Right forelimb (tissue), 1 donor: ENCODE measurements at regions not wholly inside any gene's neighbourhood (a gene's known extent, or its start where the extent isn't known, plus 50 kb on each side); places are given as distances from the start of the nearest gene placed in this dataset.
"Not testable (repeated sequence)": the region's sequence is repeated elsewhere in the genome, so short reads cannot be mapped to it uniquely, and the experiment has no call there.

Experiments
- DNase-seq: peaks from one replicate; pipeline ENCODE4 v3.0.0-alpha.2; 2018

DNA sequence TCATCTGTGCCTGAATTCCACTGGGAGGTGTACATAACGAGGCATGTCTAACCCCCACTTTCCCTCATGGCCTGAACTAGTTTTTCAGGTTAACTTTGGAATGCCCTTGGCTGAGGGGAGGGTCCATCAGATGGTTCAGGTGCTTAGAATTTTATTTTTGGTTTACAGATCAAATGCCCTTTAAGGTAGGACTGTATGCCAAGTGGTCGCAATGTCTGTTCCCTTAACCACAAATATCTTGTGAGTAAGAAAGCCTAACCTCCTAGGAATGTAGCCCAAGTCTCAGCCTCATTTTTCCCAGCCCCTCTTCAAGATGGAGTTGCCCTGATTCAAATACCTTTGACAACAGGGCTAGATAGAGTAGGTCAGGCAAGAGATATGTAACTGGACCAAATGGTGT lies 78.4 kb downstream of the RNASET2 start:
- DNase-seq, result no peak

DNA sequence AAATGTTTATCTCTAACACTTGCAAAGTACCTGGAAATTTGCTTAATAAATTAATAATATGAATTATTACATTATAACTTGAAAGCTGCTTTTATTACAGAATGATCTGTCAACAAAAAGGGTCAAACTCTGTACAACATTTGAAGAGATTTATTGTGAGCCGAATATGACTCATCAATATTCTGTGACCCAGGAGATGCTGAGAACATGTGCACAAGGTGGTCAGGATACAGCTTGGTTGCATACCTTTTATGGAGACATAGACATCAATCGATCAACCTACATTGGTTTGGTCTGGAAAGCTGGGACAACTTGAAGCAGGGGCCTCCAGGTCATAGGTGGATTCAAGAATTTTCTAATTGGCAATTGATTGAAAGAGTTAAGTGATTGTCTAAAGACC lies 79.0 kb downstream of the RNASET2 start:
- no peak for DNase-seq

DNA sequence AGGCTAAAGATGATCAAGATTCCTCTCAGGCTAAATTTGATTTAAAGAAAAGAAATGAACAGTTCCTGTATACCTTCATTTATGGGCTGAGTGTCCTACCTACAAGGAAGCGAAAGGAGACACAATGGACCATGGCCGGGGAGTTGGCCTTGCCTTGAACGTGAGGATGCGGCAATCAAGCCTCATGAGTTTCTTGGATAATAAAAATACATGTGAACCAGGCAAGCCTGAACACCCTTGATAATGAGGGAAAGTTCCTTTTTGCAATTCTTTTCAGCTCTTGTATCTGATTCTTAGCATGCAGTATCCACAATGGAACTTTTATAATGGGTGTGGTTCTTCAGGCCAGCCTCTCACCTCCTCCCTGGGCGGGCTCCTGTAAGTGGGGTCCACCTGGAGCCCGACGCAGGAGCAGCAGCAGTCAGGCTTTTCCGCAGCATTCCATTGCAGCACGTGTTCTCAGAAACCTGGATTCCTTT lies 83.8 kb downstream of the RNASET2 start:
- no peak for DNase-seq

DNA sequence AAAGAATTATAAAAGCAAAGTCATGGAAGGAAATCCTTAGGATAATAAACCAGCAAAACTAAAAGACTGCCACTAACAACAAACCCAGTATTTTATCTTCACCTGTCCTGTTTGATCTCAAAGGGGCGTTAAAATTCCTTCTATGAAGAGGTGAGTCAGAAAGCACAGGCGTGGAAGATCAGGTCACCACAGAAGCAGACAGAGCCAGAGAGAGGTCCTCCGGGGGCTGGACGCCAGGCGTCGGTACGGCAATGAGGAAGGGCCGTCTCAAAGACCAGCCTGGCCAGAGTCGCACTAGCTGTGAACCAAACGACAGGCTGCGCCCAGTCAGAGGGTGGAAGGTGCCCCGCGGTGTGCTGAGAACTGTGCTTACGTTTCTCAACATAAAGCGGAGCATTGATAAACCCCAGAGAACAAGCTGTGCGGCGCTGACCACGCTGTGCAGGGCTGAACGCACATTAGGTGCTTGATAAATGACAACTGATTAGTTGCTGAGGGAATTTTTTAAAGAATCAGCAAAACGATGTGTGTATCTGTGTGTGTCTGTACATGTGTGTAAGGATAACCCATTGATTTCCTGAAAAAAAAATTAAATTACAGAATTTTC lies 85.6 kb downstream of the RNASET2 start:
- DNase-seq, result no peak

DNA sequence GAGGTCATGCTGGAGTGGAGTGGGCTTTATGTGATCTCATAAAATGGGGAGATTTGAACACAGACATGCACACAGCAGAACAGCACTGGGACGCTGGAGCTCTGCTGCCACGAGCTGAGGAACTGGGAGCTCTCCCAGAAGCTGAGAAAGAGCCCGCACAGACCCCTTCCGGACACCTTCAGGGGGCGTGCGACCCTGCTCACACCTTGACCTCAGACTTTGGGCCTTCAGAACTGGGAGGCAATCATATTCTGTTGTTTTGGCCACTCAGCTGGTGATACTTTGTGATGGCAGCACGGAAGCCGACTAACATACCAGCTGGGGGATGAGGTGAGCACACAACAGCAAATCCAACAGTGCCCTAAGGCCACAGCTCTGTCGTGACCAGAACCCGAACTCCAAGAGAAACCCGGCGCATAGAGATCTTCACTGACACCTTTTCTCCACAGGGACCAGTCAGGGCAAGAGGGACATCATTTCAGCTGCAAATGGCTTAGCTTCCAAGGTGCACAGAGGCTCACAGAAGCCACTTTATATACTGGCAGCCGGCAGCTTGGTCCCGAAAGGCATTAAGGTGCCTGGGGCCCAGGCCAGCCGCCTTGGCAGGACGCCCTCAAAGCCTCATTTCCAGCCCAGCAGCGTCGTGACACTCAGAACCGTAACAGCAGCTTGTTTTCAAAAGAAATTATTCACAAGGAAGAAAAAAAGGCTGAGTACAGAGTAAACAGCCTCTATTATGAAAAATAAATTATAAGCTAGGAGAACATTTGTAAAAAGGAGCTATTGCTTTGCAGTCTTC lies 89.3 kb downstream of the RNASET2 start:
- no peak for DNase-seq

DNA sequence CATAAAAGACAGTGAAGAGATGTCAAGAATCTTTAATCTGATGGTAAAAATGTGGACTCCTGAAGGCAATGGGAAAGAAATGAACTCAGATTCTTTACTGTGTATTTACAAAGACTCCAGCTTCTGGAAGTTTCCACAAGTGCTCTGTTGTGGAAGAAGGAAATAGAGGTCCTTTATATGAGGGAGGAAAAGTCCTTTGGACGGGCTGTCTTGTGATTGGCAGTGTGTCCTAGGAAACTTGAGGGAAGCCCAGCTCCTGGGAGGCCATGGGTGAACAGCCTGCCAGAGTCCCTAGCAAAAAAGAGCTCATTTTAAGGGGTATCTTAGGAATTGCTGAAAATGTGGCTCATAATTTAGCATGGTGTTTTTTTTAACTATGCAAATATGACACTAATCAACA lies 92.0 kb downstream of the RNASET2 start:
- no peak for DNase-seq

DNA sequence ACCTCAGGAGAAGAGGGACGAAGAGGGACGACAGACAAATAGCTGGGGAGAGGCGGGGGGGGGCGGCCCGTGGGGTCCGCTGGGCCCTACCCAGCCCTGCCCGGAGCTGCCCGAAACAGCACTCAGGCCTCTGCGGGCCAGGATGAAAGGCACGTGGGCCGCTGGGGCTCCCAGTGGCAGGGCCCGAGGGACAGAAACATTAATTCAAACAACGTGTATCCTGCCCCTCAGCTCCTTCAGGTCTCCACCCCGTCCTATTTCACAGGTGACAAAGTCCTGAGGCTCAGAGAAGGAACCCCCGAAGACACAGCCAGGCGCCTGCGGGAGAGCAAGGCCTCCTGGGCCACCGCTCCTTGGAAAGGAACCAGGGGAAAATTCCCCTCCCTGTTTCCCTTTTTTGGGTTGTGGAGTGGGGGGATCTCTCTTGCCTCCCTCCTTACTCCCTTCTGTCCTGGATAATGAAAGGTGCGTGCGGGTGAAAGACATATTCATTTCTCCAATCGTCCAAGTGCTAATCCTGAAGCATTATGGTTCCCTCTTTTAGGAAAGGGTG lies 93.3 kb downstream of the RNASET2 start:
- DNase-seq, result no peak

DNA sequence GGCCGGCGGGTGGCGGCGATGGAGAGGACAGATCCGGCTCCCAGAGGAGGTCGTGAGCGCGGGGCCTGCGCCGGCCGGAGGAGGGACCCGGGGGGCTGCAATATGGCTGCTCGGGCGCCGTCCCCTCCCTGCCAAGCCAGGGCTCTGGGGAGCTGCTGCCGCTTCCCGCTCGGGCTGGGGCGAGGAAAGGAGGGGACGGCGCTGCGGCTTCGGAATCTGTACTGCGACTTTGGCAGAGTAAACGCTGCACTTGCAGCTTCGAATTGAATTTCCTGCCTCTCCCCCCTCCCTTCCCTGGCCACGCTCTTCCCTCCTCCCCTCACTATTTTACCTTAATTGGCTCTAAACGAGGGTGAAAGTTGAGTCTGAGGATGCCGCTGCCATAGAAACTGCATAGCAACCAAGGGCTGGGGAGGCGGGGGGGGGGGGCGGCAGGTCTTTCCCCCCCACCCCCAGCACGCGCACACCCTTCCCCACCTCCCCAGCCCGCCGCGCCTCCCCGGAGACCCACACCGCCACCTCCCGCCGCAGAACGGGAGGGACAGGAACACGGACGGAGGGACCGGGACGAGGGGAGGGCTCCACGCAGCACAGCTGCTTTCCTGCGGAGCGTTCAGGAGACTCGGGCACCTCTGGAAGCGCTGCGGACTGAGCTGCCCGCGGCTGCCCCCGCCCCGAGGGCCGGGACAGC lies 93.9 kb downstream of the RNASET2 start:
- no peak for DNase-seq

DNA sequence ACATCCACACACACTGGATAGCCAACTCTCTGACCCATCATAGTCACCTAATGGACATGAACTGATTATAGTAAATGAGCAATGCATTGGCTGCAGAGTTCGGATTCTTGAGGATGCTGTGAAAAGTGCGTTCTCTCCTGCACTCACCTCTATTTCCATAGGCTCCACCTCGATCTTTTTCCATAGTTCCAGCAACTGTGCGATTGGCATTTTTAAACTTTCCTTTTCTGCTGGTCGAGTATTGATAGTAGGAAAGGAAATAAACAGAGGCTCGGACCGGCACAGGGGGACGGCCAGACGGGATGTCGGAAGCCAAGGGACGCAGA lies 94.4 kb downstream of the RNASET2 start:
- DNase-seq, result no peak

DNA sequence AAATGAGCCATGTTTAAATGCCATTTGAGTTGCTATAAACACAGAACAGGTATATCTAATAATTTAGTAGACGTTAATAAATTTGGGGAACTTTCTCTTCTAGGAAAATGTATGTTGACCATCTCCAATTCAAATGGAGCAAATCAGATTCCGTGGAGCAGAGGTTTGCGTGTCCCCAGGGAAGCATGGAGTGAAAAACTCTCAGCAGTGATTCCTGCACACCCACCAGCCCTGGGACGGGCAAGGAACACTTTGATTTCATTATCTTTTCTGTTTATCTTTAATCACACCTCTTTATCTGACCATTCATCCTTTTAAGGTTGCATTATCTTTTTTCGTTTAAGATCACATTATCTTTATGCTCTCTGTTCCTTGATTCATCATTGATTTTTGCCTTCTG lies 95.0 kb downstream of the RNASET2 start:
- DNase-seq, result no peak

DNA sequence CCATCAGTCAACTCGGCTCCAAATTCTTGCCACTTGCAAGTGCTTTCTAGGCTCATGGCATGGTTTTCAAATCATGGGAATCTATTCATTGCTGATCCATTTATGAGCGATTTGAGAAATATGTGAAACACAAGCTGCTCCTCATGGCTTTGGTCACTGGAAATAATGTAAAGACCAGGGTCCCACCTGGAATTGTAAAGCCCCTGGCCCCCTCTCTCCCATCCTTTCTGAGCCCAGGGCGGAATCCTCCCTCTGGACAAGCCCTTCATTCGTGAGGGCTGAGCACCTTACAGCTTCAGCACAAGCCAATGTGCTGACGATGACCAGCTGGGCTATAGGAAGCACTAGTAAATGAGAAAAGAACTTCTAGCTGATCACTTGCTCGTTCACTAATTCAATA lies 96.0 kb downstream of the RNASET2 start:
- DNase-seq, result no peak

DNA sequence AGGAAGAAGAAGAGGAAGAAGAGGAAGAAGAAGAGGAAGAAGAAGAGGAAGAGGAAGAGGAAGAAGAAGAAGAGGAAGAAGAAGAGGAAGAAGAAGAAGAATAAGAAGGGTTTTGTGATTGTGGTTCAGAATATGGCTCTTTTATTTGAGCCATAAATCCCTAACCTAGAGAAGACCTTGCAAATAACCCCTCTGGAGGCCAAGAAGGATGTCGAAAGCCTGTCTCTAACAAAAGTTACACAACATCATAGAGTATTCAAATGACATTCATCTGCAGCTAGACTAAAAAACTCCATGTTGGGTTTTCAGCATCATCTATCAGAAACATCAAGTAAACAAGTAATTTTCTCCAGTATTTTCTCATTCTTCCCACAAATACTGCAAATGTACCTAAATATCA lies 100.9 kb downstream of the RNASET2 start:
- no peak for DNase-seq

DNA sequence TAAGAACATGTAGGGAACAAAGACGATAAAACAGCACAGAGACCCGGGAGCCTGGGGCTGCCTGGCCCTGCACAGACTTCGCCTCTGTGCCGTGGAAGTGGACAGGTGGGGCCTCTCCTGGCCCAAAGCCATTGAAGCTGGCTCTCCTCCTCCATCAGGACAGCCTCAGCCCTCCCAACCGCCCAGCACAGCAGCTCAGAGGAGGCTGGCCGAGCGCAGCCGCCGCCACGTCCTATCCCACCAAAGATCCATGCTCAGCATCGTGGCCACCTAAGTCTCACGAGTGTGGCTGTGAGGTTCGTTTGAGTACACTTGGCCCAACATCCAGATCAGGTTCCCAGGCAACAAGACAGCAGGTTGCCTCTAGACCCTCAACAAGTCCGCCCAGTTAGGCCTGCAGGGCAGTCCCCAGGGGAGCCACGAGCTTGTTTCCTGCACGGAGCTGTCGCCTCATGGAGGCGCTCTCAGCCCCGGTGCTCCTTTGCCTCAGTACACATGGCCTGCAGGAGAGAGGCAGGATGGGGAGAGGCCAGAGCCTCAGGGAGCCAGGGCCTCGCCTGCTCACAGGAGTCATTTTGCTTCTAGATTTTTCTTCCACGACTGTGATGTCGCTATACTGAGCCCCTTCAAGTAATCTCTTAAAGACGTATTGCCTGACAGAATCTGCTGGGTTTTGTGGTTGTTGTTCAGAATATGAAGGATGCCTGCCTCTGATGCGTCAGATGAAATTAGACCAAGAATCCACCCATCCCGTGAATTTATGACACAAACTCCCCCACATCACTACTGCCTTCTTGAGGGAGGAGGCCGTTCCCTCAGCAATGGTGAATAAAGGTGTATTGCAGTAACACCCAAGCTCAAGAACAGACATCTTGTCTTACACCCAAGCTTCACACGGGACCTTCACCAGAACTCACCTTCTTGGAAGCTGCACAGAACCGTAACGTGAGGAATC lies 102.7 kb downstream of the RNASET2 start:
- no peak for DNase-seq

DNA sequence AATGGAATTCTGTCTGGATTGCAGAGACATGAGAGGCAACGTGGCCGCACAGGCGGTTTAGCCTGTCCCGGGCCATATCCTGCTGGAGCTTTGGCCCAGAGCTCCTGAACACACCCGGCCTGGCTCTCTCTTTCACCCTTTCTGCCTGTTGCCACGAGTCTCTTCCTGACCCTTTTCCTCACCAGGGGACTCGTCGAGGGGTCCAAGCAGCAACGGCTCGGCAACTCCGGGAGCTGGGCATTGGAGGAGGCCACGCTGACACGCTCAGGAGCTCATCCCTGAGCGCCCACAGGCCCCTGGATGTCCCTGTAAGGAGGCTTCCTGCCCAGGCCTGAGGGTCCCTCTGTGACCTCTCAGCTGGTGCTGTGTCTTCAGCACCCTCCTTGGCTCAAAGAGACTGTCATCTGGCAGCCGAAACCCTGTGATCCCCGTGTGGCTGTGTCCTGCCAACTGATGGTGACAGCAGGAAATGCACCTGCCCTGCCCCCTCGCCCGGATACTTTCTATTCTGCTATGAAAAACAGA lies 103.8 kb downstream of the RNASET2 start:
- DNase-seq, result no peak

DNA sequence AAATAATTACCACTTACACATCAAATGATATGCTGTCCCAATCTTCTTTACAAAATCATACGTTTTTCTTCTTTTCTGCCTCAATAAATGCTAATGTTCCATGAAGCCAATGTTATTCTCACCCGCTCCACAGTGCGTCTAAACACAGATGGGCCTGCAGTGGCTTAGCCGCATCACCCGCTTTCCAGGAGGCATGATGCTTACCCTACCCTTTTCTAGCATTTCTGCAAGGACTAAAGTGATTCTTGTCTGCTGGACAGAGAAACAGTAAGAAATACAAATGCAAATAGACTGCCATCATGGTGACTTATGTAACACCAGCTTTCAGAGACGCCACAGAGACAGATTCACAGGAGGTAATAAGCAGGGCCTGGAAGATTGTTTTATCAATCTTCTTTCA lies 104.4 kb downstream of the RNASET2 start:
- DNase-seq, result no peak

DNA sequence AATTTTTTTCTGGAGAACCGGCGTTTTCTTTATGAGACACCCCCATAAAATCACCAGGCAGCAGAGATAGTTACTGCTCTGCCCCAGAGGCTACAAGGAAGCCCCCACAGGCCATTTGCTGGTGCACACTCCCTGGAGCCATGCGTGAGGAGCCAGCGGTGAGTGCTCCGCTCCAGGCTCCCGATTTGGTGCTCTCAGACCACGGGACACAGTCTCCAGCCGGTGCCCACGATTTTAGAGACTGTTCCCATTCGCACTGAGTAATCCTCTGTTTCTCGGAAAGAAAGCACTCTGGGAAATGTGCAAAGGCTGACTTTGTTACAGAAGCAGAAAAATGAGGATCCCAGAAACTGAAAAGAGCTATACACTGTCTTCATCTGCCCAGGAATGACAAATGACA lies 104.9 kb downstream of the RNASET2 start:
- no peak for DNase-seq

DNA sequence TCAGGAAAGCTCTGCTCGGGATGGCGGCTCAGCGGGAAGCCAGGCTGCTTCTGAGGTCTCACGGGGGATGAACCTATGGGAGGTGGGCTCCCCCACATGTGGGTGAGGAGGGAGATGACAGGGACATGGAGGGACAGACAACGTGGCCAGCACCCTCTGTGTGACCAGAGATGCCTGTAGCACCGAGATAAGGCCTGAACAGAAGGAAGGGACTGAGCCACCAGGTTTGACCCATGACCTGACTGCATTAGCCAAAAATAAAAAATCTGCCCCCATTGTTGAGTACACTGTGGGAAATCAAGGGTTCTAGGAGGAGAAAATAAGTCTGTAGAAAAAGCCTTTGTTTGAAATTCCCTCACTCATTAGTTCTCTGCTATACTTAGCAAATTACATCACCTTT lies 105.7 kb downstream of the RNASET2 start:
- DNase-seq, result no peak

DNA sequence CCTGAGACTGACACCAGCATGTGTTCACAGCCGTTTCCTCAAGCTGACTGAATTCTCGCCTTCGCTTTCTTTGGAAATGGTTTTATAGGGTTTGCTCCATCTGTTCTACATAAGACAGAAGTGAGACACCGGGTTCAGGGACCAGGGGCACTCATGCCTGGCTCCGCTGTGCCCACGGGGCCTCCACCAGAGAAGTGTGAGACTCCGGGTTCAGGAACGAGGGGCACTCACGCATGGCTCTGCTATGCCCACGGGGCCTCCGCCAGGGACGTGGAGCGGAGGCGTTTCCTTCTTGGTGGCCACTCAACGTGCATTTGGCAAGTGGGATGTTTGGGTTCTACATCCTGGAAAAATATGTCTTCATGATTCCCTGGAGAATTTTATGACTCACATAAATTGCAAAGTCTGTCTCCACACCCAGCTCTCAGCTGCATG lies 106.6 kb downstream of the RNASET2 start:
- no peak for DNase-seq

DNA sequence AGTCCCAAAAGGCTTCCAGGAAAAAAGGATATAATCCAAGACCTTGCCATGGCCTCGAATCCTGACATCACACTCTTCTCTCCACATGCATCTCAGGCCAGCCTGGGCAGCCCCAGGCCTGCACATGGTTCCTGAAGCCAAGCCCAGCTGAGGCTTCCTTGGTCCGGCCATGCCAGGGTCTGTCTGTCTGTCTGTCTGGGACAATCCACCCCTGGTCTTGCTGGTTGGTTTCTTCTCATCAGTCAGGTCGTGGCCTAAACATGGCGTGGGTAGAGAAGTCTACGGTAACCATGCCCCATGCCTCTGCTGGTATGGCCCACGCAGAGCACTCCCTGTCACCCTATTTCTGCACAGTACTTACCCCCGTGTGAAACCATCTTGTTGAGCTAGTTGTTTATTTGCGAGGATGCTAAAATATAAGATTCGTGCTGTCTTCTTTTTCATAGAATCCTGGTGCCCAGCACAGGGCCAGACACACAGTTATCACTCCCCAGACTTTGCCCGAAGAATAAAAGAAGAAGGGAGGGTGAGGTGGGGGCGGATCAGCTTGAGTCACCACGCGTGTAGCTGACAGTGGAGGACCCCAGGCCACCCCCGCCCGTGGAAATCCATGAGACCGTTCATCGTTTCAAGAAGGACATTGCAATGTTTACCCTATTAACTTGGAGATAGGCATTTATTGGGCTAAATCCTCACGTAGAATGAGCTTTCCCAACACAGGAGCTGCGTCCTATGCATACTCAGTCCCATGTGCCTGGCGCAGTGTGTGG lies 107.2 kb downstream of the RNASET2 start:
- DNase-seq, result no peak

DNA sequence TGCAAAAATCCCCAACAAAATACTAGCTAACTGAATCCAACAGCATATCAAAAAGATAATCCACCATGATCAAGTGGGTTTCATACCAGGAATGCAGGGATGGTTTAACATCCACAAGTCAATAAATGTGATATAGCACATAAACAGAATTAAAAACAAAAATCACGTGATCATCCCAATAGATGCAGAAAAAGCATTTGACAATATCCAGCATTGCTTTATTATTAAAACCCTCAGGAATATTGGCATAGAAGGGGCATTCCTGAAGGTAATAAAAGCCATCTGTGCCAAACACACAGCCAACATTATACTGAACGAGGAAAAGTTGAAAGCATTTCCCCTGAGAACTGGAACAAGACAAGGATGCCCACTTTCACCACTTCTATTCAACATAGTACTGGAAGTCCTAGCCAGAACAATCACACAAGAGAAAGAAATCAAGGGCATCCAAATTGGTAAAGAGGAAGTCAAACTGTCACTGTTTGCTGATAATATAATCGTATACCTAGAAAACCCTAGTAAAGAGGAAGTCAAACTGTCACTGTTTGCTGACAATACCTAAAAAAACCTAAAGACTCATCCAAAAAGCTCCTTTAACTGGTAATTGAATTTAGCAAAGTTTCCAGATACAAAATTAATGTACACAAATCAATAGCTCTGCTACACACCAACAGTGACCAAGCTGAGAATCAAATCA lies 109.8 kb downstream of the RNASET2 start:
- not testable (repeated sequence) for DNase-seq

DNA sequence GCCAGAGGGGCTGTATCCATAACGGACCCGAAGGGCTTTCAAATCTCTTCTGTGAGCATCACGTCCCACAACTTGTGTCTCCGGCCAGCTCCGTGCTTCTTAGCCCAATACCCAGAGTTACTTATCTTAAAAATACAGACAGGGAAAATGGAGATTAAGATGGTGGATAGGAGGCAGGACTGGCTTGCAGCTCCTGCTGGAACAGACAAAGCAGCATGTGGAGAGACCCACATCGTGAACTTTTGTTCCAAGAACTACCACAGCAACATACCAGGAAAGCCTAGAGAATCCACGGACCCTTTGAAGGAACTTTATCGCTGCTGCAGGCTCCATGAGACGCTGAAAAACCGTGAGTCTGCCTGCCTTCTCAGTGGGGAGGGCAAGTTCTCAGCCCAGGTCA lies 113.7 kb downstream of the RNASET2 start:
- no peak for DNase-seq
